LHCN-M2 (cell line): ENCODE measurements at regions not wholly inside any gene's neighbourhood (a gene's known extent, or its start where the extent isn't known, plus 50 kb on each side); places are given as distances from the start of the nearest gene placed in this dataset.
"Not testable (repeated sequence)": the region's sequence is repeated elsewhere in the genome, so short reads cannot be mapped to it uniquely, and the experiment has no call there.

ENCODE experiments used
- DNase-seq: peaks from one replicate; pipeline ENCODE4 v3.0.0-alpha.2; 2012; ENCODE audit warnings: low read depth

DNA sequence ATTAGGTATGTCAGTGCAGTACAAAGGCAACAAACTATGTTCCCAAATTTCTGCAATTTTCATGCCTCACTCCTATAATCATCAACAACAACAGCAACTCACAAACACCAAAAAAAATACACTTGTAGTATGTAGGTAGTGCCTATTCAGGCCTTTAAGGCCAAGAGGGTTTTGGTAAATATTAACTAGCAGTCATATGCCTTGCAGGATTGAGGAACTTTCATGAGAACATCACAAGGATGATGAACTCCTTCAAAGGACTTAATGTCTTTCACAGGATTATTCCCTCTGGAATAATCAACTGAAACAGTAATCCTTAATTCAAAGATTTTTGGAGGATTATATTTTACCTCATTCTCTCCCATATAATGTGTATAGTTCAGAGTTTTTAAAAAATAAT lies 293.8 kb downstream of the NOVA1 start:
- no peak for DNase-seq

DNA sequence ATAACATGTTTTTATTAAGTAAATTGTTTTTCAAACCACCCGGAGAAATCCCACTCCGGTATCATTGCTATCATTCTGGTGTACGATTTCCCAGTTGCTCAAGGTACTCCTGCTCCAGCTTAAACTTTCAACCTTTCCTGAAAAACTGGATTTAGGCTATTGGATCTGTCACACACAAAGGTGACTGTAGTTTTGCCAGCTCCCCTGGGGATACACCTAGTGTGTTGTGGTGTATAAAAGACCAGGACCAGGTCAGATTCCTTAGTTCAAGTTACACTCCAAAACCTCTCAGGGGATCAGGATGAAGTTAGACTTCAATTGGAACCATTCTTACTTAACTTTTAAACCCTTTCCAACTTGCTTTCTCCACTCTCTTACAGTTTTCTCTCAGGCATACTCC lies 303.9 kb downstream of the NOVA1 start:
- no peak for DNase-seq

DNA sequence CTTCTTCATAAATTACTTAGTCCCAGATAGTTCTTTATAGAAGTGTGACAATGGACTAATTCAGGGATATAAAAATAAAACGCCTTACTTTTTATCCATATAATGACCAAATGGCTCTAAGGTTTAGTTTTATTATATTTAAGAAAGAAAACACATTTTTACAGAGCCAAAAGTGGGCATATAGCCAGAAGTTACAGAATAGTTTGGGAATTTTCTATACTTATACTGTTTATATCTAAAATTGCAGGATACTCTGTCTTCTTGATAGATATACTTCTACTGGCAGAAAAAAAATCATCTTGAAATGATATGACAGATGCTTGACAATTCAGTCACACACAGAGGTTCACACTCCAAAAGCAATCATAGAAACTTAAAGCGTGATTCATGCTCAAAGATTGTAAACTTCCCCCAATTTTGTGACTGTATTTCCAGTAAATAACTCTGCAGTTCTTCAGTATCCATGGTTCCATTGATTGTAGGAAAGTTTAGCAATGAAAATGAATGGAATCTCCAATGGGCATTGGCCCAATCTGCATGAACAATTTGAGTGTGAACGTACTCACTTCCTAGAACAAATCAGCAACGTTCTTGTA lies 307.8 kb downstream of the NOVA1 start:
- peak; percentile 72 for DNase-seq

DNA sequence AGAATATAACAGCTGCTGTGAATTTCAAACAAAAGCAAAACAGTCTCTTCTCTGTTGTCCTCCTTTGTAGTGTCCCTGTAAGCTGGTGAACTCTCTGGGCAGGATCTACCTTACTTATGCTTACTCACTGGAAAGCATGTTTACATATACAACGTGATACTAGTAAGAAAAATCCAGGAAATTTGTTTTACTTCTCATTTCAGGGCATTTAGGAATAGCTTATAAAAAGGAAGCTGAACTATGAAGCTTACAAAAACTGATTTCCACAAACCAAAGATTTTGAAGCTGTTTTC lies 311.0 kb downstream of the NOVA1 start:
- peak; percentile 21 for DNase-seq

DNA sequence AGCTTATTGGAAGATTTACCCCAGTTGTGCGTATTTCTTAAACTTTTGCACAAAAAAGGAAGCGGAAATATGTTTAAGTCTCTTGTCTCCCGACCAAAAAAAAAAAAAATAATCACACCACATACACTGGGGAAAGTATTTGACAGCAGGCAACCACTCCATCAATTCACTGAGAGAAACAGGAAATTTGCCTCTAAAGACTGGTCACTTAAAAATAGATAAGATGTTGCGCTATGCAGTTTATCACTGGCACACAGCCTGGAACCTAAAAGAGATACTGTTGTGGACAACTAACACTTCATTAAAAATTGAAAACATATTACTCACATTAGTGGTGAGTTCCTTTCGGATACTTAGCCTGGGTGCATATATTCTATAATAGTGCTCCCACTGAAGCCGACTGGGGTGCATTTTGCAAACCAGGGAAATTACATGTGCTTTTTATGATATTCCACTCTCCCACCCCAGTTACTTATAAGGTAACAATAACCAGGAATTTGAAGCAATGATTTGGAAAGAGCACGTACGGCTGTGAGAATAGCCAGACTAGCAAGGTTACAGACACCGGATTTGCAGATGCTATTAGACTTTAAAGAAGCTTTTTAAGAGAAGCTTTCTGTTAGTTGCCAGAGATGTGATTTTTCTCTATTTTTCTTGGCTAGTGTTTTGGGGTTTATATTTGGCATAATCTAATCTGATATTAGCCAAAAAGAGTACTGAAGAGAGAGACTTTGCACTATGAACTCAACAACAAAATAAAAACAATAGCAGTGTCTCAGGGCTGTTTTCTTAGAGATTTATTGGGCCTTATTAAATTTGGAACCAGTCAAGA lies 311.5 kb downstream of the NOVA1 start:
- DNase-seq = no peak

DNA sequence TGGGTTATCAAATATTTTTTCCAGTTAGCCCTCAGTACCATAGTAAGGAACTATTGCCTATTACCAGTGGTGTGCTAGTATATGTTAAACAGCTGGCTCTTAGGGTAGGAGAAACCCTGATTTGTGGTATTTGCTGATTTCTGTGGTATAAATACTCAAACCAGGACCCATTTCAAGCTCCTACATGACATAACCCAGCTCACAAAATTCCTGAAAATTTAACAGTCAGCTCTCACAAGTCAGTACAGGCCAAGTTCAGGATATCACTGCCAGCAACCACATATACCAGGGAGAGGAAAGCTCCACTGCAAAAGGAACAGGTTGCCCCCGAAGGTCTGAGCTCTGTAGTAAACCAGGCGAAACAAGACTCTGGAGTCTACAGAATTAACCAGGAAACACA lies 315.3 kb downstream of the NOVA1 start:
- DNase-seq = peak; percentile 39

DNA sequence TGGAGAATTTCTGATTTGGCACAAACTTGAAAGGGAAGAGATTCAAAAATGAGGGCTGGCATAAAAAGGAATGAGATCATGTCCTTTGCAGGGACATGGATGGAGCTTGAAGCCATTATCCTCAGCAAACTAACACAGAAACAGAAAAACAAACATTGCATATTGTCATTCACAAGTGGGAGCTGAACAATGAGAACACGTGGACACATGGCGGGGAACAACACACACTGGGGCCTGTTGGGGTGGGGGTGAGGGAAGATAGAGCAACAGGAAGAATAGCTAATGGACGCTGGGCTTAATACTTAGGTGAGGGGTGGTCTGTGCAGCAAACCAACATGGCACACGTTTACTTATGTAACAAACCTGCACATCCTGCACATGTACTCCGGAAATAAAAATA lies 315.8 kb downstream of the NOVA1 start:
- not testable (repeated sequence) for DNase-seq

DNA sequence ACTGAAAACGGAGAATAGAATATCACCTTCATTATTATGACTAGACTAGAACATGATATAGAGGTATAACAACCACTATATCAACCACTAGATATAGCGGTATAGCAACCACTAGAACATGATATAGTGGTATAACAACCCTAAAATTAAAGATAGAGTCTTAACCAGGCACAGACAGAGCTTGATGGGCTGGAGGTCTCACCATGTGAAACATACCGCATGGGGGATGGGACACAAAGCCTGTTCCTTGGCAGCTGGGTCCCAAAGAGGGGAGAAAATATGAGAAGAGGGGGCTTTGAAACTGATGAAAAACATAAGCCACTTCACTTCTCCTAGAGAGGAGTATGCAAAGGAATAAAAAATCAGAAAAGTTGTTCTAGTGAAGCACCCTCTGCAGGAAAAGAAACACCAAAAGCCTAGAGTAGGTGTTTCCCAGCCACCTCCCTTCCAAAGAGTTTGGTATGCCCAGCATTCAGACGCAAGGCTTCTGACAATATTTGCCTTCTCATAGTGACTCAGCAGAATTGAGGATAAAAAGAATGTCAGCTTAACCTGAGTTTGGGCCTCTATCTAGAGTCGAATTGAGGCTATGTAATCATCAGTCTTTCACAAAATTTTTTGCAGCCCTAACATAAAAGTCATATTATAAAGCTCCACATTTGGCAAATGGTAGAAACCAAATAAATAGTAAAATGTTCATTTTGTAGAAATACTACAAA lies 316.4 kb downstream of the NOVA1 start:
- peak; percentile 60 for DNase-seq

DNA sequence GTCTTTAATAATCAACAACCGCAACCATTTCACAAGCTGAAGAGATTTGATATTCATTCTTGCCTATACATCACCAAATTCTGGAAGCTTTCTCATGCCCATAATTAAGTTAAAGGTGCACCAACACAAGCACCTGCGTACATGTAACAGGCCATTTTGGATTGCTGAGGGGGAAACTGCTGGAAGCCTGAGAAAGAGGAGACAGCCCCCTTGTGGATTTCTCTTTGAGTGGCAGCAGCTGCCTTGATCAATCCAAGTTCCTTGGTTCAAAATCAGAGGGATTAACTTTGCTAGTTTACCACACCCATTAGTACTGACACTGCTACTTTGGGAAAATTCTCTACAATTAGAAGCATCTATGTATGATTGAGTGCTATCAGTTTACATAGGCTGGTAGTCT lies 321.1 kb downstream of the NOVA1 start:
- no peak for DNase-seq

DNA sequence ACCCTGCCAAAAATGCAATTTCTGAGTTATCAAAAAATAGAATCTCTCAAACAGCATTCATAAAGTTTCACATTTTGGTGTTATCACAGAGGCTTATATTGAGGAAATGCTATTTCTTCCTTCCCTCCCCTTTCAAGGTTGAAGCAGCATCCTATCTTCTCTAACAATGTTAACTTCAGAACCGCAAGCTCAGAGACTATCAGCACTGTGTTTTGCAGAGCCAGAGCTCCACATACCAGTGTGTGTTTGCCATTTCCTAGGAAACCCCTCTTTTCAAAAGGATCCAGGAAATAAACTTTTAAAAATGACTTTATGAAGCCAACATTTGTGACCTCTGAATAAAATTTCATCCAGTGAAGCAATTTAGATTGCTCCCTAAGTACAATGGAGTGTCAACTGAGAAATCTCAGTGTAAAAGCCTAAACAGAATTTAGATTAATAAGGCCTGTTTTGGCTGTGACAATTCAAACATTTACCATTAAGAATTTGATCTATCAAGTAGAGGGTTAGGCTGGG lies 332.6 kb downstream of the NOVA1 start:
- DNase-seq = no peak

DNA sequence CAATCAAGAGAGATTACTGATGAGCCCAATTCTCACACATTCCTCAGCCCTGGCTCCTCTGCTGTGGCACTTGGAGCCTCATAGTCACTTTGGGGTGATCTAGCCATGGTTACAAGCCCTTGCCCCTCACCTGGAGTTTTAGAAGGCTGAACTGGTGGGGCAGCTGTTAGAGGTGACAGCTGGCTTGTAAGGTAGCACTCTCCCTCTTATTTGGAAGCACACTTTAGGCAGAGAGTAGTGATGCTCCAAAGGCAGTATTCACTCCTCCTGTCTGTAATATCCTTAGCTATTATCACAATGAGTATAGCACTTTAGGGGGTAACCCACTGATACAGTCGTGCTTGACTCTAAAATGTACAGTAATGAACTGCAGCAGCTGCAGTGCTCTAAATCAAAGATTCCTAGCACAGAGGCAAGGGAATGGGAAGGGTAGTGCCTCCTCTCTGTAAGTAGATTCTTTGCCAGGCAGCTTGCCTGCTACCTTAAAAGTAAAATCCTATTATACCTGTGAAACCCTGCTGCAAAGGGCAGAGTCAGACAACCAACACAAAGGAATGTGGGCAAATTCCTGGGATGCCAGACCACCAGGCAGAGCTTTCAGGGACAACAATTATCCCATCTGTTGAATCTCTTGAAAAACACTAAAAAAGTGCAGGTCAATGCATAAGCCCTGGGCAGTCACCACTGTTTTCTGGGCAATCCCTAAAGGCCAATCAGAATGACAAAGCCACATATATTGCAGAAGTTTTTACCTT lies 336.3 kb downstream of the NOVA1 start:
- DNase-seq = no peak

DNA sequence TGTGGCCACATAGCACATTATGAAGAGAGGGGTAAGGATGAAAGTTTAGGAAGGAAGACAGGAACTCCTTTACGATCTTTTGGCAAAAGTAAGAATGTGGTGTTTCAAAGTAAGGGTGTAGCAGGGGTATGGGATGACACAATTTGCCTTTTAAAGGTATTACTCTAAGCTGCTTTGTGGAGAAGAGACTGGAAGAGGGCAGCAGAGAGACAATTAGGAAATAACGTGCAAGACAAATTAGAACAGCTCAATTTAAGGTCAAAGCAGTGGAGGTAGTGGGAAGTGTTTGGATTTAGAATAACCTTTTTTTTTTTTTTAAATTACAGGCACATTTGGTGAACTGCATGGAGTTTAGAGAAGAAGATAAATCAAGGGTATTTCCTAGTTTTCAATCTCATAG lies 342.6 kb downstream of the NOVA1 start:
- DNase-seq = peak; percentile 16

DNA sequence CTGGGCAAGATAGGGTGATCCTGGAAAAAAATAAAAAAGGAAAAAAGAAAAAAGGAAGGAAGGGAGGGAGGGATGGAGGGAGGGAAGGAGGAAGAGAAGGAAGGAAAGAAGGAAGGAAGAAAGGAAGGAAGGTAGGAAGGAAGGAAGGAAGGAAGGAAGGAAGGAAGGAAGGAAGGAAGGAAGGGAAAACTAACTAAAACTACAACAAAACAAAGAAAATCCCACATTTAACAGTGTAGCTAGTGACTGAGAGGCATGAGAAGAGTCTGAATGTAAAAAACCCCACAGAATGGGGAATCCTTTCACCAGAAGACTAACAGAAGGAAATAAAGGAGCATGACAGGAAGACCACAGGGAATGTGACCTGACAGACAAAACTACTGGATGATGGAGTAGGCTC lies 345.7 kb downstream of the NOVA1 start:
- no peak for DNase-seq

DNA sequence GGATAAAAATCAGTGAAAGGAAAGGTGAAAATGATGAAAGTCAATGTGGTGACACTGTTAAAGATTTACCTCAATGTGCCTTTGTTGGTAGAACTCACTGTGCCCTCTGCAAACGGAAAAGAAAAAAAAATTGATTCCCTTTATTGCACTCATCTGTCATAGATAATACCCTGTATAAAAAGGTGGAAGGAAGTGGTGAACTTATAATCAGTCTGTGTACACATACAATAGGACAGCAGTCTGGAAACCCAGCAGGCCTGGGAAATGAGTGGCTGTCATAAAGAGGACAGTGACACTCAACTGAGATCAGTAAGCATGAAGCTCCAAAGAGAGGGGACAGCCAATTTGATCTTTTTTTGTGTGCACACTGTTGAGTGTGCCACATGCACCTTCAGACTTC lies 364.7 kb downstream of the NOVA1 start:
- DNase-seq = no peak

DNA sequence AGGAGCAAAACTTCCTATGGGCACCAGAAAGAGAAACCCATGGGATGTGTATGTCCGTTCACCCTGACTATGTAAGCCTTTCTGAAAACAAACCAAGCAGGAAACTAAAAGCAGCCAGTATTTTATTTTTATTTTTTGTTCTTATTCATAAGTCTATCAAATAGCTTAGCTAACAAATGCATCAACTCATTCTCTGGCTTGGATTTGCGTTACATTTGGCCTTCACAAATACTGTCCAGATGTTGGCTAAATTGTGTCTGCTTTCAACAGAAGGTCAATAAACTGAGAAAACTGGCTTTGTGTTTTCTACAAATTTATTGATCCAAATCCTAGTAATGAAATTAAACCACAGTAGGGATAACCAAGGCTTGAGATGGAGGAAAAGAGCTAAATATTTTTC lies 379.0 kb downstream of the NOVA1 start:
- no peak for DNase-seq

DNA sequence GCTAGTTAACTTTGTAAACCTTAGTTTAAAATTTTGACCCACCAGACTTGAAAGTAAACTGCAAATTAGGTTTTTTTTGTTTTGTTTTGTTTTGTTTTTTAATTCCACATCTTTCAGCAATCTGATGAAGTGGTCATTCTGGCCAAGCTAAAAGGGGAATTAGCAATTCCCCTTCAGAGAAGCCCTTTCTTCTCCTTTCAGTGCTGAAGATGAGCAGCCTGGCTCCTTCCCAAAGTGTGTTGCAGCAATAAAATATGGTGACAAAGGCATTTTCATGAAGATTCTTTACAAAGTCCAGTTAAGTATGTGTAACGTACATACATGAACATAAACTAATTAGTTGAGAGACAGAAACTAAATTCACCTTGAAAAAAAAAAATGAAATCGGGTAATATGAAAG lies 380.1 kb downstream of the NOVA1 start:
- DNase-seq = no peak

DNA sequence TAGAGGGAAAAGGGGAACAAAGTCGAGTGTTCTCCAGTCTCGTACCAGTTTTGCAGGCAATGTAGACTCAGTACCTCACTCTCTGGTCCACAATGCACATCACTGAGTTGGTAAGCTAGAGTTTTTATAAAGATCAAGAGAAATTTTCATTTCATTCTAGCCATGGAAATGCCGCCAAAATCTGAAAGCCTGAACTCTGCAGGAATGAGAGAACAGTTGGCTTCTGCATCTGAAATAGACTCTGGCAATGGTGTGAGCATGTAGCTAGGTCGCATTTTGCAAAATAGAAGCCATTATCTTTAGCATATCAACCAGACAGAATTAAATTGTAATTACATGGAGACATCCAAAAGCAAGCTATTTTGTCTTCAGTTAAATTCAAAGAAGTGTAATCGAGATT lies 381.0 kb downstream of the NOVA1 start:
- DNase-seq = no peak

DNA sequence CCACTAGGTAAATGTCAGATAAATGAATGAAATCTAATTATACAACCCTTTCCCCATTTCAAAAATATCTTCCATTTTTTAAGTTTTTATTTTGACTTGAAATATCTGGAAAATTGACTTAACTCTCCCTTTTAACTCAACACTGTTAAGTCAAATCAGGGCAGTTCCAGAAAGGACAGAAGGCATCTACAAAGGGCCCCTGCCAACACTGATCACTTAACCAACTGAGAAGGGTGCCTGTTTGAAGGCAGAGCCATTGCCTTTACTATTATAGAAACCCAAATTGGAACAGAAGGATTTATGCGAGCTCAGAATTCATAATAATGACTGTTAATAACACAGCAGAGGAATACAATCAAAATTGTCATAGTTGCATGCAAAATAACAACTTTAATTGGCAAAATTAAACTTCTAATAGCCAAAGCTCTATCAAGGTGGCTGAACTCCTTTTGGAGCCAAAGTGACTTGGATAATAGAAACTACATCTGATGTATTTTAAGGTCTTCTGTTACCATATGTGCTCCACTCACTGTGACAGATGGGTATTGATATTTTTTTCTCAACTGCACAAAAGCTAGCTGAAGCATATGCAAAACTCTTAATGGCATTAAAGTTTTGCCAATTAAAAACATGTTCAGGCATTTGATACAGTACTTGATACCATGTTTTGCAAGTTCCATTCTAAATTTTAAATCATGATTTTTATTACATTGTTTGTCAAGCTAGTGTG lies 383.8 kb downstream of the NOVA1 start:
- no peak for DNase-seq

DNA sequence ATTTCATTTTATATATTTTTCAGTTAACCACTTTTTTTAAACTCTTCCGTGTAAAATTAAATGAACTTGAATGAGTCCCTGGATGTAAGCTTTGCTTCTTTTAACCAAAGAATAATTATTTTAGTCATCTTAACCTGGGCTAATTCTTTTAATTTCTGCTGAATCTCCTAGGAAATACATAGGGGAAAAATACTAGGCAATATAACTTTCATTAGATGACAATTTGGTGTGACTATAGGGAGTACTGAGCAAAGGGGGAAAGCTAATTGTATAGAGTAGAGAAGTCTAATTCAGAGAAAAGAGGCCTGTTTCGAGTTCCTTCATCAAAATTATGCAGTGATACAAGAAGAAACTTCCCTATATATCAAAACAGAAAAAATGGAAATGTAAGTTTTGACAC lies 388.1 kb downstream of the NOVA1 start:
- DNase-seq = no peak

DNA sequence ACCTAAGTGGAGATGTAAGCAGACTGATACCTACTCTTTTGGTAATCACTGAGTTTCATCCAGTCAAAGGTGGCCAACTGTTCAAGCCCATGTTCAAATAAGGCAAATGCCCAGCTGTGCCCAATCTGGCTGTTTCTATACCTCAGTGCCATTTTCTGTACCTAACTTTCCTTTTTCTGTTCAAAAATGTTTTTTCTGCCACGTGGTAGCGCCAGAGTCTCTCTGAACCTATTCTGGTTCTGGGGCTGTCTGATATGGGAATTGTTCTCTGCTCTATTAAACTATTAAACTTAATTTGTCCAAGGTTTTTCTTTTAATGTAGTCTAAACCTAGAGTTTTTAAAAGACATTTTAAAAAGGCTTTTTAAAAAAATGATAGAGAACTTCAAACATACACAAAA lies 391.2 kb downstream of the NOVA1 start:
- no peak for DNase-seq

DNA sequence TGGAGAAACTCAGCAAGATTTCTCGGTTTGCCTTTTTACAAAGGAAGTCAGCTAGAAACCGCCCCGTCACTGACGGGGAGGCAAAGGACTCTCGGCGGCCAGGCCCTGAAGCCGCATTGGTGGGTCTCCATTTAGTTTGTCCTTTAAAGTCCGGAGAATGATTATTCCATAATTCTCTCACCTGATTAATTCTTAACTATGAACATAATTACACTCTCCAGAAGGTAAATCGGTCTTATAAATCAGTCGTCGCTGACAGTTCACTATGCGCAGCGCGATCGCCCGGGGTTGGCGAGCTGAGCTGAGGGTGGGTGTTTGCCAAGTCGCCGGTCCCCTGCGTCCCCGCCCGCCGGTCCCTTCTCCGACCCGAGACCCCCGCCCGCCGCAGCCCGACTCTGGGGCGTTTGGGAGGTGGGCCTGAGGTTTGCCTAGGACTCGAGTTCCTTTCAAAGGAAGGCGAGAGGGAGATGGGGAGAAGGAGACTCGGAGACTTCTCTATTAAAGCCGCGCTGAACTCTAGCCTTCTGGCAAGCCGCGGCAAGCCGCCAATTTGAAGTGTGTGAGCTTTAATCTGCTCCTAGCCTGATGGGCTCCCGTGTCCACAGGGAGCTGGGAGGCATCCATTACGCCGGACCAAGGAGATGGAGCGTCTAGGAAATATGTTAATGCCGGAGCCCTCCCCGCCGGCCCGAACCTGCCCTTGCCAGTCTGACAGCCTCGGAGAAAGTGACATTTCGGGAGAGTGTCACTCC lies 392.9 kb downstream of the NOVA1 start:
- DNase-seq = no peak
